K562 (cell line): ENCODE measurements at regions not wholly inside any gene's neighbourhood (a gene's known extent, or its start where the extent isn't known, plus 50 kb on each side); places are given as distances from the start of the nearest gene placed in this dataset.

Experiments
- ATAC-seq: fragments of 200-7000 bp; cut with Tn5 transposase; 3 replicates; pipeline ENCODE4 v1.9.1; 2020; ENCODE audit warnings: moderate library complexity
- BruUV-seq: library from RNA; stranded (reverse); fragments of 400-500 nt; replicated peaks from 2 replicates; lab custom pipeline; 2021; lab: Mats Ljungman, UMichigan
- CTCF ChIA-PET: fragments of 300-600 bp; formaldehyde crosslinking; extraction: SDS; loops from one replicate; lab custom pipeline; 2021; ENCODE audit warnings: low intra/inter-chr PET ratio; lab: Yijun Ruan, JAX
- POLR2A ChIA-PET: fragments of 300-600, 350-650 bp; sonication (Branson Sonifier 250); formaldehyde crosslinking; extraction: SDS; loops from one replicate; lab custom pipeline; 2021; ENCODE audit warnings: antibody characterized with exemption, inconsistent platforms; lab: Yijun Ruan, JAX
- DNase-seq, 4 experiments: peaks; one replicate each; pipeline versions ENCODE4 v3.0.0 to v3.0.0-alpha.2; 2011 to 2018; ENCODE audit warnings: low spot score in 3 of 4, mixed read lengths in 3 of 4; ENCODE audit errors: extremely low read depth in 1 of 4
- FAIRE-seq: peaks from 2 replicates; lab custom pipeline; 2011; peaks lifted over from hg19 to GRCh38; lab: Jason Lieb, UNC
- H2AFZ ChIP-seq: 2 replicates; pipeline ENCODE4 v1.6.0; 2011; ENCODE audit warnings: low read depth, low read length, control low read depth, inconsistent platforms
- H3K27ac ChIP-seq: fragments of 200-600 bp; 3 replicates; pipeline ENCODE4 v1.8.0; 2011; ENCODE audit warnings: low read depth, mild to moderate bottlenecking, control low read depth, inconsistent platforms, low read length, moderate library complexity, mixed read lengths; ENCODE audit errors: extremely low read depth
- H3K27me3 ChIP-seq, 2 experiments: fragments of 300-600 bp in 1 of 2; 2 replicates in 1 of 2; 3 replicates in 1 of 2; pipeline versions ENCODE4 v1.6.0 to v1.8.0; 2011; ENCODE audit warnings: inconsistent platforms in 2 of 2, low read length in 2 of 2, mild to moderate bottlenecking in 1 of 2, mixed read lengths in 1 of 2, moderate library complexity in 1 of 2; ENCODE audit not compliant: control insufficient read depth in 2 of 2, insufficient read depth in 2 of 2
- H3K36me3 ChIP-seq: fragments of 300-600 bp; 3 replicates; pipeline ENCODE4 v1.8.0; 2011; ENCODE audit warnings: mild to moderate bottlenecking, low read length, inconsistent platforms; ENCODE audit not compliant: control insufficient read depth, insufficient read depth
- H3K4me1 ChIP-seq, 2 experiments: fragments of 200-600 bp in 1 of 2; replicated peaks in 1 of 2; 2 replicates in 1 of 2; 3 replicates in 1 of 2; pipeline versions ENCODE4 v1.5.1 to v1.8.0; 2011; ENCODE audit warnings: inconsistent platforms in 2 of 2, low read length in 2 of 2, mild to moderate bottlenecking in 1 of 2, mixed read lengths in 1 of 2, moderate library complexity in 1 of 2; ENCODE audit not compliant: control insufficient read depth in 2 of 2, insufficient read depth in 2 of 2
- H3K4me2 ChIP-seq: 2 replicates; pipeline ENCODE4 v1.6.1; 2011; ENCODE audit warnings: low read length, control low read depth, inconsistent platforms, mixed read lengths; ENCODE audit not compliant: insufficient read depth
- H3K4me3 ChIP-seq: fragments of 200-600 bp; sonication (generic), shearing (Covaris generic); 2 replicates; pipeline ENCODE4 v1.5.1; 2016; ENCODE audit warnings: control low read depth, inconsistent platforms
- H3K79me2 ChIP-seq: fragments of 200-600 bp; 3 replicates; pipeline ENCODE4 v1.8.0; 2011; ENCODE audit warnings: low read length, inconsistent platforms; ENCODE audit not compliant: control insufficient read depth, insufficient read depth
- H3K9ac ChIP-seq, 2 experiments: 2 replicates each; pipeline versions ENCODE4 v1.6.0 to v1.6.1; 2011; ENCODE audit warnings: low read depth in 2 of 2, low read length in 2 of 2, control low read depth in 1 of 2, inconsistent platforms in 1 of 2, mild to moderate bottlenecking in 1 of 2, mixed read lengths in 1 of 2; ENCODE audit not compliant: insufficient read depth in 1 of 2
- H3K9me1 ChIP-seq: one replicate; pipeline ENCODE4 v1.6.0; 2011; ENCODE audit warnings: inconsistent platforms, mild to moderate bottlenecking, low read length, moderate library complexity; ENCODE audit not compliant: control insufficient read depth, insufficient read depth
- H3K9me3 ChIP-seq: replicated peaks from 2 replicates; pipeline ENCODE4 v1.5.1; 2011; ENCODE audit warnings: low read depth, low read length, inconsistent platforms; ENCODE audit not compliant: control insufficient read depth, insufficient read depth
- H4K20me1 ChIP-seq: replicated peaks from 2 replicates; pipeline ENCODE4 v1.6.1; 2011; ENCODE audit warnings: low read length, inconsistent platforms, mixed read lengths; ENCODE audit not compliant: control insufficient read depth, insufficient read depth
- ATF1 ChIP-seq, 2 experiments: fragments of 450-650 bp in 1 of 2; IDR thresholded peaks; 2 replicates each; pipeline ENCODE4 v1.6.1; 2016; ENCODE audit warnings: missing compliant biosample characterization in 1 of 2, missing genetic modification characterization in 1 of 2
- CCNT2 ChIP-seq: IDR thresholded peaks from 2 replicates; pipeline ENCODE4 v1.6.1; 2011; ENCODE audit warnings: borderline replicate concordance, low read depth, mild to moderate bottlenecking, moderate library complexity, mixed read lengths, low read length; ENCODE audit not compliant: insufficient read length; ENCODE audit errors: extremely low read depth
- EWSR1 ChIP-seq: fragments of 450-650 bp; IDR thresholded peaks from 2 replicates; pipeline ENCODE4 v1.6.1; 2018; ENCODE audit warnings: borderline replicate concordance, mild to moderate bottlenecking, low read depth, moderate library complexity; ENCODE audit not compliant: partially characterized antibody
- HCFC1 ChIP-seq: IDR thresholded peaks from 2 replicates; pipeline ENCODE4 v1.6.1; 2012; ENCODE audit warnings: low read depth, low read length, improper control_type of control experiment
- HMGXB4 ChIP-seq: sonication (generic); formaldehyde crosslinking; IDR thresholded peaks from 2 replicates; pipeline ENCODE4 v1.8.1; 2023; ENCODE audit warnings: mild to moderate bottlenecking, missing genetic modification reagents
- MLLT1 ChIP-seq, 2 experiments: fragments of 450-650 bp; IDR thresholded peaks; 2 replicates each; pipeline ENCODE4 v1.6.1; 2016
- MTA1 ChIP-seq: fragments of 450-650 bp; IDR thresholded peaks from 2 replicates; pipeline ENCODE4 v1.6.1; 2017; ENCODE audit warnings: borderline replicate concordance
- MTA2 ChIP-seq: fragments of 450-650 bp; IDR thresholded peaks from 2 replicates; pipeline ENCODE4 v1.6.1; 2016; ENCODE audit warnings: low read depth
- PRMT5 ChIP-seq: sonication (generic); formaldehyde crosslinking; IDR thresholded peaks from 2 replicates; pipeline ENCODE4 v1.5.0; 2020; ENCODE audit warnings: missing genetic modification reagents
- RAD51 ChIP-seq: fragments of 450-650 bp; IDR thresholded peaks from 2 replicates; pipeline ENCODE4 v1.7.1; 2016; ENCODE audit warnings: low read depth, mild to moderate bottlenecking, borderline replicate concordance
- SP2 ChIP-seq: IDR thresholded peaks from 2 replicates; pipeline ENCODE4 v1.6.1; 2011; ENCODE audit warnings: mild to moderate bottlenecking, low read depth, low read length, moderate library complexity; ENCODE audit not compliant: poor library complexity, severe bottlenecking; ENCODE audit errors: extremely low read depth
- ZBTB49 ChIP-seq: sonication (generic); formaldehyde crosslinking; IDR thresholded peaks from 2 replicates; pipeline ENCODE4 v1.8.0; 2022; ENCODE audit warnings: missing genetic modification reagents, mild to moderate bottlenecking, borderline replicate concordance
- ZNF740 ChIP-seq, 3 experiments: fragments of 200-800 bp in 1 of 3; sonication (Bioruptor generic) in 1 of 3; sonication (generic) in 1 of 3; formaldehyde crosslinking in 1 of 3; IDR thresholded peaks; 2 replicates each; pipeline versions ENCODE4 v1.6.1 to v1.8.0; 2016 to 2022; ENCODE audit warnings: mild to moderate bottlenecking in 2 of 3, missing compliant biosample characterization in 2 of 3, missing genetic modification characterization in 2 of 3, missing genetic modification reagents in 1 of 3
- WGBS: fragments of 100-300 bp; shearing (Covaris generic); methylation state at CpG from one replicate; pipeline ENCODE4 v1.1.6; 2016; ENCODE audit warnings: low coverage, mixed read lengths; ENCODE audit not compliant: insufficient coverage; ENCODE audit errors: missing lambda C conversion rate; 5-methylcytosine and 5-hydroxymethylcytosine counted together
- in situ Hi-C: fragments of 300-500 bp; cut with MboI; formaldehyde crosslinking; loops from 4 replicates; pipeline ENCODE4 v1.15.0; 2018; ENCODE audit warnings: inconsistent platforms, mixed read lengths
- intact Hi-C: fragments of 100-400 bp; cut with micrococcal nuclease; formaldehyde crosslinking; loops from 2 replicates; pipeline ENCODE4 v1.14.2; 2022

- H3K4me2 ChIP-seq, result no peak overlapping the region
- H2AFZ ChIP-seq, result no peak overlapping the region
- FAIRE-seq (no peak), DNase-seq (no peak), ATAC-seq (no peak)
- H3K27ac ChIP-seq, result no peak overlapping the region
- in situ Hi-C loops (no loop called here), intact Hi-C loops (no loop called here)
- no peaks in the 10 kb centered on the region for H3K36me3 ChIP-seq
- no peaks in the 10 kb centered on the region for H3K79me2 ChIP-seq
- no peaks in the 10 kb centered on the region for H3K4me1 ChIP-seq
- CTCF ChIA-PET, result no interaction called here
- POLR2A ChIA-PET, result no interaction called here
- no peaks in the 10 kb centered on the region for H3K9me1 ChIP-seq
- BruUV-seq, result no TSS peak
- H3K27me3 ChIP-seq, result no peaks in the 10 kb centered on the region
- no peaks in the 10 kb centered on the region for H4K20me1 ChIP-seq
- H3K4me3 ChIP-seq, result no peak overlapping the region
- WGBS, result 4% methylated on average over 3 of the region's 3 CpGs
- no peaks in the 10 kb centered on the region for H3K9me3 ChIP-seq
- no peak overlapping the region for H3K9ac ChIP-seq
- TF ChIP-seq HCFC1 (no peak), RAD51 (no peak), ATF1 (CRISPR knock-in tag; IDR thresholded peaks at IDR 0.05) (no peak), ATF1 (tag; IDR thresholded peaks at IDR 0.05) (no peak), HMGXB4 (no peak), PRMT5 (CRISPR knock-in tag) (no peak), ZNF740 (CRISPR knock-in tag; IDR thresholded peaks at IDR 0.05) (no peak), ZNF740 (tag; IDR thresholded peaks at IDR 0.05) (no peak), MLLT1 (IDR thresholded peaks at IDR 0.05) (no peak), MTA2 (no peak), MTA1 (no peak), CCNT2 (no peak), EWSR1 (no peak), SP2 (no peak), ZBTB49 (CRISPR knock-in tag) (no peak)
Observed at GRCh38 chr14:100979079-100979478, 75.6 kb upstream of the RTL1 start.
